NCI-H1417 (cell line): ENCODE measurements at regions not wholly inside any gene's neighbourhood (a gene's known extent, or its start where the extent isn't known, plus 50 kb on each side); places are given as distances from the start of the nearest gene placed in this dataset.

Experiments
- DNase-seq, 3 experiments: peaks; one replicate each; lab custom pipeline; 2025; lab: John Stamatoyannopoulos, UW

DNA sequence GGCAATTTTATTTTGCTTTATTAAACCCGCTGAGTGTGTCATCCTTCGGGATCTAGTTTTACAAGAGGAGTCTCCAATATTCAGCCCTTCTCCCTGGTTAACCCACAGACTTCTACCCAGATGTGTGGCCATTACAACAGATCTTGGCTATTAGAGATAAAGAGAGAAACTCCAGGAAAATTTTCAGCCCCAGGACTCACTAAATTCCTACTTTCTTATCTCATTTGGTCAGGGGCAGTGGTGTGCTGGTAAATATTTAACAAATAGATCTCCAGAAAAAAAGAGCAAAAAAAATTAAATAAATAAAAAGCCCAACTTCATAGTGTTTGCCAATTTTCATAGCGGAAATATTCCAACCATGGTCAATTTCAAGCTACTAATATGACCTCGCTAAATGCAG is 168.4 kb downstream of the RND3 start:
- DNase-seq, result no peak

DNA sequence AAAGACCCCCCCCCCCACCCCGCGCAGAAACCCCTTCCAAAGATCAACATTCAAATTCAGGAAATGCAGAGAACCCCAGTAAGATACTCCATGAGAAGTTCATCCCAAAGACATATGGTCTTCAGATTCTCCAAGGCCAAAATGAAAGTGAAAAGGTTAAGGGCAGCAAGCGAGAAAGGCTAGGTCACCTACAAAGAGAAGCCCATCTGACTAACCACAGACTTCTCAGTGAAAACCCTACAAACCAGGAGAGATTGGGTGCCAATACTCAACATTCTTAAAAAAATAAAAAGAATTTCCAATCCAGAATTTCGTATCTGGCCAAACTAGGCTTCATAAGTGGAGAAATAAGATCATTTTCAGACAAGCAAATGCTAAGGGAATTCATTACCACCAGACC is 175.2 kb downstream of the RND3 start:
- DNase-seq, result no peak

DNA sequence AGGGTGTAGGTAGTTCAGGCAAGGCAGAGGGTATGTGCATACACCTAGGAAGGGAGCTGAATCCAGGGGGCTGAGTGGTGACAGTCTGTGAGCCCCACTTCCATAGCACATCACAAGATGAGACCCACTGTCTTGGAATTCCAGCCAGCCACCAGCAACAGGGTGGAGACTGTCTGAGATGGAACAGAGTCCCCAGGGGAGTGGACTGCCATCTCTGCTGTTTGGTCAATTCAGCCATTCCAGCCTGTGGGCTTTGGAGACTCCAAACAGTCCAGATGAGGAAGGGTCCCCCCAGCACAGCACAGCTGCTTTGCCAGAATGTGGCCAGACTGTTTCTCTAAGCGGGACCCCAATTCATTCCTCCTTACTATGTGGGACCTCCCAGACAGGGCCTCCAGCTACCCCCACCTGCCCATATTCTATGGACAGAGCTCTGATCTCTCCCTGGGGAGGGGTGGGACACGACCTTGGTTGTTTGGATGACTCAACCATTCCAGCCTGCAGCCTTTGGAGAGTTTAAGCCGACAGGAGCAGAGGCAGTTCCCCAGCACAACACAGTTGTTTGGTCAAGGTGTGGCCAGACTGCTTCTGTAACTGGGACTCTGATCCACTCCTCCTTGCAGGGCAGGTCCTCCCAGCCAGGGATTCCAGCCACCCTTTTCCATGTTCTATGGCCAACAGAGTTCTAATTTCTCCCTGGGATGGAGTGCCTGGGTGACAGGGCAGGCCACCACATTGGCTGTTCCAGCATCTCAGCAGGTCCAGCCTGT is 178.0 kb downstream of the RND3 start:
- no peak for DNase-seq

DNA sequence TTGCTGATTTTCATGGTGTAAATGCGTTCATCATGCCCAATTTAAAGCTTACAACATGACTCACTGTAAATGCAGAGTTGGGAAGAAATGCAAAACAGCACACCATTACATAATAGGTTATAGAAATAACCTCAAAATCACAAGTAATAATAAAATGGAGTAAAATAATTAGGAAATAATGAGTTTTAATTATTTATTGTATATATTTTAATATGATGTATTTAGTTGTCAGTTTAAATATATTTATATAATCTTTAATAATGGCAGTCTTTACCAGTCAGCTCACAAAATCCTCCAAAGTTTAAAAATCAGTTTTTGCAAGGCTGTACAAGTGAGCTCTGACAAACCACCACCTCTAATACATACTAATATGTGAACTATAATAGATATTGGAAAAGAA is 180.2 kb downstream of the RND3 start:
- DNase-seq, result no peak

DNA sequence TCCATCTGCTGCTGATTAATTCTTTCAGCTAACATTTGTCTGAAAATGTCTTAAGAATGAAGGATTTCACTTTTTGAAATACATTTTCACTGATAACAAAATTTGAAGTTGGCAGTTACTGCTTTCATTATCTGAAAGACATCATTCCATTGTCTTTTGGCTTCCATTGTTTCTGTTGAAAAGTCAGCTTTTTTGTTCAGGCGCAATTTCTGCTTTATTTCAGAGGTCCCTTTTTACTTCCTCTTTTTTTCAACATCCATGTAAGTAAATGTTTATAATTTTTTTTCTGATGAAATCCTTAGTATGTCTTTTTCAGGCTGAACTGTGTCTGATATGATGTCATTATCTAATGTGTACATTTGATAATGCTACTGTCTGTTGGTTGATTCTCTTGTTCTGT is 184.2 kb downstream of the RND3 start:
- no peak for DNase-seq

DNA sequence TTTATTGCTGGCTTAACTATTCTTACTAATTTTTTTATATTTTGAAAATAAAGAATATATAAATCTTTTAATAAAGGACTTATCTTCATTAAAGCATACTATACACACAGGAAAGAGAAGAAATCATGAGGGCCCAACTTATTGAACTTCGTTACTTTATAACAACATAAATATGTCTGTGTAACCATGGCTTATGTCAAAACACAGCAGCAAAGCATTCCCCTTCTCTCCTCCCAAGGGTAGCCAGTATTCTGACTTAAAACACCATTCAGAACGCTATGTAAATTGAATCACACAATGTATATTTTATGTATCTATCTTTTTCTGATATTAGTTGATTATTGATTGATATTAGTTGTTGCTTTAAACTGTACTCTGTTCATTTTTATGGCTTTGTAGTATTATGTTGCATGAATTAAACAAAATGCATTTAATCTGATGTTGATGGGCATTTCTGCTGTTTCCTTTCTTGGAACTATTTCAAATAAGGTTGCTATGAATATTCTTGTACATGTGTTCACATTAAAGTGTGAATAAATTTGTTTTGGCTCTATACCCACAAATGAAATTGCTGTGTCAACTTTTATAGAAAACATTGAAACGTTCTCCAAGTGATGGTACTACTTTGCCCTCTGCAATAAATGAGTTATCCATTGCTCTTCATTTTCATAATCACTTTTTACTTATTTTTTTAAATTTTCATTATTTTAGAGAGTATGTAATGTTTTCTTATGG is 188.7 kb downstream of the RND3 start:
- no peak for DNase-seq

DNA sequence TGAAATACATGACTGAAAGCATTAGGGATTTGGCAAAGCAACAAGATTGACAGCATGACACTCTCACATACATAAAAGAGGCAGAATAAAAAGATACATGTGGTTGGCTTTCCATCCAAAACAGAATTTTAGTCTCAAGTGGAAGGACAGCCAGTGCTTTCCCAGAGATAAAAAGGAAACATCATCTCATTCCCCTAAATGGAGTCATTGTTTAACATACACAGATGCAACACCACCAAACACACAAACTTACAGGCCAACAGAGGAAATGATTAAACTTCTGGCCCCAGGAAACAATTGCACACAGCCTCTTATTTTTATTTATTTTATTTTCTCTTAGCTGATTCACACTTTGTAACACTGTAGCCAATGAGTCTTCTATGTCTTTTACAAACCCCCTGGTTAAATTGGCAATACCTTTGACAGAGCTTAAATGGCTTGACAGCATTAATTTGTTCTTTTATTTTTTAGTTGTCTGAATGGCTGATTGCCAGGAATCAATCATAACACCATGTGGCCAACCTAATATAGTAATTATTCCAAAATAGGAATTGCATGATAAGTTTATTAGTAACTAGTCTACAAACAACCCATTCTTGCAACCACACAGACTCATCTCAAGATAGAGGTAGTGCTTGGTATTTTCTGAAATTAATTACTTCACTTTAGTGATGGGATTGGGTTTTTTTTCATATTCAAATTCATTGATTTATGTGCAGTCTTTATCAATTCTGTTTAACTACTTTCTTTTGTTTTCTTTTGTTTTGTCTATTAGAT is 190.5 kb downstream of the RND3 start:
- DNase-seq, result peak in 1 of 3 experiments; percentile 57

DNA sequence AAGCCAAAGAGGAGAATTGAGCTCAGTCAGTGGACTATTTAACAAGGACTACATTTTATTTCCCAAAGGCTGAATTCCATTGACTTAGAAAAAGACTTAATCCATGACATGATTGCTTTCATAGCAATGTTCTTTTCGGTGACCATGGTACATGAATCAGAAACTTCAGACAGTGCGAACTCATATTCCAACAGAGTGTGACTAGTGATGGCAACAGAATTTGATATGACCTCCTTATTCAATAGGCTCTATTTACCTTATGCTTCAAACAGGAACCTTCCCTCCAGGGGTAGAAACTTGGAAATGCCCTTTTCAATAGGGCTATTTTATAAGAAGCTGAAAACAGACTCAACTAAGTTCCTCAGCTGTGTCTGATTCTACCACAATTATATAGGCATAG is 191.9 kb downstream of the RND3 start:
- no peak for DNase-seq

DNA sequence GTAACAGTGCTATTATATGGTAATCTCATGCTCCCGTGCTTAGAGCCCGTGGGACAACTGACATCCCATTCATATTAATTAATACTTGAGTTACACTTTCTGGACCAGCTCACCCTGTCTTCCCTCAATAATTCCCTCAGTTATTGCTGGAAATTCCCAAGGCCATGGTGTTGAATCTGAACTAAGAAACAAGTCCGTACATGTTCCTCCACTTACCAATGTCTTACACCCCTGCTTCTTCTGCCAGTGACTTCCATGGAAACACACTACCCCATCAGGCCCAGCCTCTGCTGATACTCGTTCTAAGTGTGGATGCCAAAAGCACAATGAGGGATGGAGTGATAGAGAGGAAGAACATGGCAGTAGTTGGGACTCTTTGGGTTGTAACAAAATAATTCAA is 193.7 kb downstream of the RND3 start:
- no peak for DNase-seq

DNA sequence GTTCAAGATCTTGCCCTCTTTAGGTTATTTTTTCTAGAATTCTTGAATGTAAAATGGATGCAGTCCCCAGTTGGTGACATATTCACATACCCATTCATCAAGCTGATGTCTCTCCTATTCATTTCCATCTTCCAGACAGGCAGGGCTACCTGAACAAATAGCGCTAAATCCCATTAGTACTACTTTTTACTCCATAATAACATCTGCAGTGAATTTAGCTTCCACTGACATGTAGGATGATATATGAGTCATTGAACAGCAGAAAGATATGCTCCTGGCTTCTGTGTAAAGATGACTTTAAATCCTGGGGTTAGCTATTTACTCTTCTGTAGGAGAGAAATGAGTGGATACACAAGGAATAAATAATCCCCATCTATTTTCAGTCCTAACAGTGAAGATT is 194.7 kb downstream of the RND3 start:
- DNase-seq, result peak in 2 of 3 experiments; percentile 11 to 59

DNA sequence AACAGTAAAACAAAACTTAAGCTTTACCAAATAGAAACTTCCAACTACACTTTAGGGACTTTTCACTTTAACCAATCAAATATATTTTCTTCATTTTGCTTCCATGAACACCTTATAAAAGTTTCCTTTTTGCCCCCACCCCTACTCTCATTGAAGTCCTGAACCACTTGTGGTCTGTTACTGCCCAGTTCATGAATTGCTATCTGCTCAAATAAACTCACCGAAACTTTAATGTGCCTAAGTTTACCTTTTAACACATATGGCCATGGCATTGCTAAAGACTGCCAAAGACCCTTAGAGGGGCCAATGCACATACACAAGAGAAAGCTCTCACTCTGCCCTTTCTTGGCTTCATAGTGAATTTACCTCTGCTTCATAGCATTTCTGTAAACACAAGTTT is 195.3 kb downstream of the RND3 start:
- DNase-seq, result no peak

DNA sequence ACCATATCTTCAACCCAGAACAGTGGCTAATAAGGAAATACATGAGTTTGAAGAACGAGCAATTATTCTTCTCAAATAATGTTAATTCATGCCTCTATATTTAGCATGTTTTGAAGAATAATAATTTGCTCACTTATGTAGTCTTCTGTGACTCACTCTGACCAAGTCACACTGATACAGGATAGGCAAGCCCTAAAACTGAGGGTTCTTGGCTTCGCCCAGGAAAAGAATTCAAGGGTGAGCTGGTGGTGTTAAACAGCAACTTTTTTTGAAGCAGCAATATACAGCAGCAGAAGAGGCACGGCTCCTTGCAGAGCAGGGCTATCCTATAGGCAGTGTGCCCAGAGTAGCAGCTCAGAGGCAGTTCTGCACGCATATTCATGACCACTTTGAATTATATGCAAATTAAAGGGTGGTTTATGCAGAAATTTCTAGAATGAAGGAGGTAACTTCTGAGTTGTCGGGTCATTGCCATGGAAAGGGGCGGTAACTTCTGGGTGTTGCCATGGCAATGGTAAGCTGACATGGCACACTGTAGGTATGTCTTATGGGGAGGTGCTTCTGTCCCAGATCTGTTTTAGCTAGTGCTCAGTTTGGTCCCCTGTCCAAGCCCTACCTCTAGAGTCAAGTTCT is 200.6 kb downstream of the RND3 start:
- no peak for DNase-seq

DNA sequence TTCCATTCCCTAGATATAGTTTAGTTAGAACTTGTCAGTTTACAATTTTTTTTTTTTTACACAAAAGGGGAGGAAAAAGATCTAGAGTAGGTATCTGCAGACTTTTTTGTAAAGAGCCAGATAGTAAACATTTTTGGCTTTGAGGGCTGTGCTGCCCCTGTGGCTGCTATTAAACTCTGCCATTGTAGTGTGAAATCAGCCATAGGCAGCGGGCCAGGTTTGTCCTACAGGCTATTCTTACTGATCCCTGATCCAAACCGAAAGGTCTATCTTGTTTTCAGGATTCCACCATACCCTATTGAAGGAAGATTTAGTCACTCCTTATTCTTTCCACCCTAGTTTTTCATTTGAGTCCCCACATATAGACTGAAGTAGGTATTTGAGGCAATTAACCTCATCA is 203.4 kb downstream of the RND3 start:
- DNase-seq, result no peak

DNA sequence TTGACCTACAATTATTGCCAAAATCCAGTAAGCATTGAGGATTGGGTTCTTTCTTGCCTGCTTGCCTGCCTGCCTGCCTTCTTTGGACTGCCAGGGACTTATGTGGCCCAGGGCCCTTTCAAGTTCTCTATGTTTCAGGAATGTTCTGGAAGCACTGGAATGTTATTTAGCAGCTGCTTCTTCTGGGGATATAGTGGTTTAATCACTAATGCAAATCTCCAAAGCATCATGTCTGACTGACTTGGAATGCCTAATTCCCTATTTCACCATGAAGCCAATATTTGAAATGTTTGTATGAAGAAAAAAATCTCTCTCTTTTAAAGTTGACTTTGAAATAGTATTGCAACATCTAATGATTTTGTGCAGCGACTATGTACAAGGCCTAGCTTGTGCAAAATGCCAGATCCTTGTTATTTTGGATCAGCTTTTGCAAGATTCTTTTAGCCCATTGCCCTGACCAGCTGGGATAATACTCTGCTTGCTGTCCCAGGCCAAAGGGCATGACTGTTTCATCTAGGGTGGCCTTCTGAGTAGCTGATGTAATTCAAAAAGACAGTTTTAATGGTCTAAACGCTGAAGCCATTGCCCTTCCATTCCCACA is 204.6 kb downstream of the RND3 start:
- DNase-seq, result no peak

DNA sequence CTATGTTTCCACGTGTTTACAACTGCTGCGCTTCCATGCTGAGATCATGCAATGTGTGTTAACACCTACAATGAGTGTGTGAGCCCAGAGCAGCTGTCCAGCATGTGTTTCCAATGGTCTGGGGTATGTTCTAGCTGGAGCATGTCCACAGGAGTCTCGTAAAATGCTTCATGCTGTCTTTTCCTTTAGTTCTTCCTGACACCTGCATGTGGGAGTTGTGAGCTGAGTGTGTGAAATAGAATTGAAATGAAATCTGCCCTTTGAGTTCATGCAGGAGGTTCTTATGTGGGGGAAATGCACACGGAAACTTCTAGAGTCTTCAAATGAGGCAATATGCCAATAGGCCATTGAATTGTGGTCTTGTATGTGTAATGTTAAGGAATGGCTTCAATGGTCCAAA is 205.1 kb downstream of the RND3 start:
- DNase-seq, result no peak

DNA sequence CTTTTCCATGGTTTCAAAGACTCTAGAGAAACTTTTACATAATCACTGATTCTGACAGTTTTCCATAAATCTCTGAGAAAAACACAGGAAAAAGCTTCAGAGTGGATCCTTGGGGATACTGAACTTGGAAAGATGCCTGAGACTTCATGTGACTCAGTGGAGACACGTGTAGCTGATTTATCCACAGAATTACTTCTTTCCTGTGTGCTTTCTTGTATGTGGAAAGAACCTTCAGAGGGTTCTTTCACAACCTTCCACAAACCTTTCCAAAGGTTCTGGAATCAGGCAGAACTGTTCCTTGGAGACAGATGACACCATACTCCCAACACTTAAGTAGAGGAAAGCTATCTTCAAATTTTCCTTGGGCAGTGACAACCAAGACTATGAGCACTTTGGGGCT is 207.2 kb downstream of the RND3 start:
- no peak for DNase-seq

DNA sequence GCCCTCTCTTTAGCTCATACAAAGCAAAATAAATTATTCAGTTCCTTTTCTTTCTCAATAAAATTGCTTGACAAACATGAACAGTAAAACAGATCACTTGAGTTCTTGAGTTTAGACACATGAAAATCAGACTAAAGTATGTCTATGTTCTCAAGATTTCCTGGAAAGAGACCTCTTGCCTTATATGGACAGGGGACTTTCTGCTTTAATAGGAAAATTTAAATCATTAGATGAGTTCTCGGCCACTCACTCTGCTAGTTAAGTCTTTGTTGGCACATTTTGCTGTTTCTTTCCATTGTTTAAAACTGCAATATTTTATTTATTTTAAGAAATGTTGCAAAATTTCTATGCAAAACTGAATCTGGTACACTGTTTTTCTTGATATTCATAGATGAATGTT is 207.8 kb downstream of the RND3 start:
- DNase-seq, result no peak

DNA sequence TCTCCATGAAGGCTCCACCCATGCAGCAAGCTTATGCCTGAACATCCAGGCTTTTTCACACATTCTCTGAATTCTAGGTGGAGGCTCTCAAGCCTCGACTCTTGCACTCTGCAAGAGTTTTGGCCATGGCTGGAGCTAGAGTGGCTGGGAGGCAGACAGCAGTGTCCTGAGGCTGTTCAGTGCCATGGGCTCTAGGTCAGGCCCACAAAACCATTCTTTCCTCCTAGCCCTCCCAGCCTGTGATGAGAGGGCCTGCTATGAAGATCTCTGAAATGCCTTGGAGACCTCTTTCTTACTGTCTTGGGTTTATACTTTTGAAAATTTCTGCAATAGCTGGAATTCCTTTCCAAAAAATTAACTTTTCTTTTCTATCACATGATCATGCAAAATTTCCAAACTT is 210.7 kb downstream of the RND3 start:
- DNase-seq, result no peak

DNA sequence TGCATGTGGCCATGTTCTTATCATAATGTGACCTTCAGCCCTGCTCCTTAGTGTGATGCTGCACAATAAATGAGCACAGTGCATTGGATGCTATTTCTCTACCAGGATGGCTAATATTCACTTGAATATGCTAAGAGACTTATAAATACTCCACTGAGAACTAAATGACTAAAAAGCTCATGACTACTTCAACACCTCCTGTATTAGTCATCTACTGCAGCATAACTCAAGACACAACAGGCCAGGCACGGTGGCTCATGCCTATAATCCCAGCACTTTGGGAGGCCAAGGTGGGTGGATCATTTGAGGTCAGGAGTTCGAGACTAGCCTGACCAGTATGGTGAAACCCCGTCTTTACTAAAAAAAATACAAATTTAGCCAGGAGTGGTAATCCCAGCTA is 213.4 kb downstream of the RND3 start:
- no peak for DNase-seq

DNA sequence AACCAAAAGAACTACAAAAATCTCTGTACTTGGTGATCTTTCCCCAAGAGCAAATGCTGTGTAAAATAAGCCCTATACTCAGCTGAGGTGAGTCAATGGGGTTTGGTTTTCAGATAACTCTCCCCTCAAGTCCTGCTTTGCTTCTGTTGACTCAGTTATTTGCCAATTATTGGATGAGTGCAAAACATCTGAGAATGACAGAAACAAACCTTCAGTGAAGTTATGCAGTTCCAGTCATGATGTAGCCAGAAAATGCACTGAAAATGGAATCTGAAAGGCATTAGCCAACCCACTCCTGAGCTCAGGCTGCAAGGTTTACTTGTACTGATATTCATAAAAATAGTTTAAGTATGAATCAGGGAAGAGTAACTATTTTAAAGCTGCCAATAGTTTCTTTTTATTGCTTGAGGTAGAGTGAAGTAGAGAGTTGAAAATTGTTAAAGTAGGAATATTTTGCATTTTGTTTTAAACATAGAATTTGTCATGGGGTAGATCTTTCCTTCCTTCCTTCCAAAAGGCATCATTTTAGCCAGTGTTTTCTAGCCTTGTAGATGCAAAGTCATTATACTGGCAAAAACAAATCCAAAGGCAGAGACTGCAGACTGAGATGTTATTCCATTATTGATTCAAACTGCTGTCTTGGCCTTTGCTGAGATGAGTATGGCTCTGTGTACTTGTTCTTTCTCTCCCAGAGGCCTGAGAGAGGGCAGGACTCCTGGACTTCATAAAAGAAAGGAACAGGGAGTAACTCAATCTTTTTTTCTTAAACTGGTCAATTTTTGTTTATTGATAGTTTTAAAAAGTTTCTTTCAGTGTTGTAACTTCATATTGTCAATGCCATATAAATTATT is 215.3 kb downstream of the RND3 start:
- no peak for DNase-seq
